ENCODE measurements at regions not wholly inside any gene's neighbourhood (a gene's known extent, or its start where the extent isn't known, plus 50 kb on each side); places are given as distances from the start of the nearest gene placed in this dataset.

DNA sequence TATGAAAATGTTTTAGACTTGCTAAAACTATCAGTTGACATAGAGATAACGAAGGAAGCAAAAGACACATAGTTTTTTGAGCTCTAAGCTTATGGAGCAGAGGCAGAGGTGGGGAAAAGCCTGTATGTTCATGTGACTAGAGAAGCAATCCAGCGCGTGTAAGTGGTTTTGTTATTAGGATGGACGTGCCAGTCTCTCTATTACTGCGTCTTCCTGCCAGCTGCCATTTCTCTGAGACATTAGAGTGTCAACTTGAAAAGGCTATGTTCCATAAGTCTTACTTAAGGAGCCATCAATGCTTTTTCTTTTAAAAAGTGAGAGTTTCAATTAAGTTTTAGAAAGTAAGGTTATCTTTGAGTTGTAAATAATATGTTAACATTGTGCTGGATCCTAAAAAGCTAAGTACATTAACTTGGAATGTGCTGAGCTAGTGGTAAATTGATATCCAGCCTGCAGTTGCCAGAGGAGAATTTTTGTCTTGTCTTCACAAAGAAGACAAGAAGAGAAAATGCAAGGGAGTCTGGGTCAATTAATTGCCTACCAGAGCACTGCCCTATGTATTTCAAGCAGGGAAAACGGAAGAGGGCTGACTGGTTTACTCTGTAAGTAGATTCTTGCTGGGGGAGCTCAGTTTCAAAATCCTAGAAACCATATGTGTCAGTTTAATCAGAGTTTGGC lies 161.8 kb upstream of the B3GALT2 start:
- TF ChIP-seq, protein P1, sequence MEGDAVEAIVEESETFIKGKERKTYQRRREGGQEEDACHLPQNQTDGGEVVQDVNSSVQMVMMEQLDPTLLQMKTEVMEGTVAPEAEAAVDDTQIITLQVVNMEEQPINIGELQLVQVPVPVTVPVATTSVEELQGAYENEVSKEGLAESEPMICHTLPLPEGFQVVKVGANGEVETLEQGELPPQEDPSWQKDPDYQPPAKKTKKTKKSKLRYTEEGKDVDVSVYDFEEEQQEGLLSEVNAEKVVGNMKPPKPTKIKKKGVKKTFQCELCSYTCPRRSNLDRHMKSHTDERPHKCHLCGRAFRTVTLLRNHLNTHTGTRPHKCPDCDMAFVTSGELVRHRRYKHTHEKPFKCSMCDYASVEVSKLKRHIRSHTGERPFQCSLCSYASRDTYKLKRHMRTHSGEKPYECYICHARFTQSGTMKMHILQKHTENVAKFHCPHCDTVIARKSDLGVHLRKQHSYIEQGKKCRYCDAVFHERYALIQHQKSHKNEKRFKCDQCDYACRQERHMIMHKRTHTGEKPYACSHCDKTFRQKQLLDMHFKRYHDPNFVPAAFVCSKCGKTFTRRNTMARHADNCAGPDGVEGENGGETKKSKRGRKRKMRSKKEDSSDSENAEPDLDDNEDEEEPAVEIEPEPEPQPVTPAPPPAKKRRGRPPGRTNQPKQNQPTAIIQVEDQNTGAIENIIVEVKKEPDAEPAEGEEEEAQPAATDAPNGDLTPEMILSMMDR (IDR thresholded peaks at IDR 0.05): no peak
- H3K27ac ChIP-seq: no peak overlapping the region
- H3K4me3 ChIP-seq: no peak overlapping the region
- DNase-seq (ENCODE audit: low spot score): no peak

DNA sequence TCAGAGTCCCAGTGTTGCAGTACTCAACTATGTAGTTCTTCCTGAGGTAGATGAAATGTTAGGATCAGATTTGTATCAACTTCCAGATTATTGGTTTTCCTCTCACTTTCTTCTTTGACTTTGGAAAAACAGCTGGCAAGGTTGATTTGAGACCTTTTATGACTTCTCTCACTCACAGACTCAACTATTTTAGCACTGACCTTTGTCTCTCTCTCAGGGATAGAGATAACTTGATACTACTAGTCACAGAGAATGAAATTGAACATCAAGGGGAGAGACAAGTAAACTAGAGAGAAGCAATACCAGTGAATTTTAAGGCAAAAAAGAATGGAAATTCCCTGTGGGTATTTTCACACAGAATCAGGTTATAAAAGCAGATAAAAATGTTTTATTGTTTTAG lies 159.7 kb upstream of the B3GALT2 start:
- DNase-seq (ENCODE audit: low spot score): no peak
- TF ChIP-seq, protein P1 (IDR thresholded peaks at IDR 0.05): no peak
- Histone ChIP-seq H3K27ac (no peak overlapping the region), H3K4me3 (no peak overlapping the region)

DNA sequence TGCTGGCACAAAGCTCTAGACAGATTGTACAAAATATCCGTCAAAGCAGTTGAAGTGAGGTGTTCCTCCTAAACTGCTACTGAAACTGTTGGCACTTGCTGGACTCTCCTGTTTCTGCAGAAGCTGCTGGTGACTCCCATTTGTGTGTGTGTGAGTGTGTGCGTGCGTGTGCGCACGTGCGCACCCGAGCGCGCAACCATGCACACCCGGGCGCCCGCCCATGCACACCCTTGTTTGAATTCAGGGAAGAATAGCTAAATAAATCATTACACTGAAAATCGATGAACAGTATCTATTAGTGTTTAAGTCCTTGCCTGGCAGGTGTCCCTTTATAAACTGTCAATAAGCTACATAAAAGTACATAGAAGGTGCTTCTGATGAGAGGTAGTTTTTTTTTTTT lies 156.4 kb upstream of the B3GALT2 start:
- TF ChIP-seq, protein P1 (IDR thresholded peaks at IDR 0.05): no peak
- Histone ChIP-seq H3K27ac (no peak overlapping the region), H3K4me3 (no peak overlapping the region)
- DNase-seq (ENCODE audit: low spot score): no peak

DNA sequence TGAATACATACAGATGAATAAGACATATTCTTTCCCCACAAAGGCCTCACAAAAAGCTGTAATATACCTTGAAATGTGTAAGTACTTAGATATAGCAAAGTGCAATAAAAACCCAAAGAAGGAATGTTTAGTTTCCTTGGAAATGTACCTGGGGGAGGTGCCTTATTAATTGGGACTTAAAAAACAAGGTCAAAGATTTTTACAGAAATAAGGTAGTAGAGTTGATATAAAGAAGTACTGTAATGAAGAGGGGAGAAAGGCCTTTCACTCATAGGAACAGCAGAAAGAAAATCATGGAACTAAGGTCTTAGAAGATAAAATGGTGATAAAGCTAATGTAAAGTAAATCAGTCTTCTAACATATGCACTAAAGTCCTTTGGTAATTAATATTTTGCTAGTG lies 153.9 kb upstream of the B3GALT2 start:
- DNase-seq (ENCODE audit: low spot score): no peak
- Histone ChIP-seq H3K4me3 (no peak overlapping the region), H3K27ac (no peak overlapping the region)
- TF ChIP-seq, protein P1 (IDR thresholded peaks at IDR 0.05): no peak

DNA sequence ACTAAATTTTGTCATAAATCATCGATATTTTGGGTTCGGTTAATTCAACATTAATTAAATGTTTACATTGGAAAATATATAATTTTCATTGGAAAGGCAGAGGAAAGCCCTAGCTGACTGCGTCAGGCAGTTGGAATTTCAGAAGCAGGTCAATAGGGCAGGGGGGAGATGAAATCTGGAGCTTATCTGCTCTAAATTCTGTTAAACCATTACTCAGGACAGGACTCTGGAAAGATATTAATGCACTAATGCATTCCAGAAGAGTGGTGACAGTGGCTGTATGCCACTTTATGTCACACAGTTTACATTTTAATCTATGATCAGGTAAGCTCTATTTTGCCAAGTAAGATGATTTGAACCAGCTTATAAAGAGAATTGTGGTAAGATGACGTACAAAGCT lies 153.0 kb upstream of the B3GALT2 start:
- Histone ChIP-seq H3K4me3 (no peak overlapping the region), H3K27ac (no peak overlapping the region)
- DNase-seq (ENCODE audit: low spot score): no peak
- TF ChIP-seq, protein P1 (IDR thresholded peaks at IDR 0.05): no peak

DNA sequence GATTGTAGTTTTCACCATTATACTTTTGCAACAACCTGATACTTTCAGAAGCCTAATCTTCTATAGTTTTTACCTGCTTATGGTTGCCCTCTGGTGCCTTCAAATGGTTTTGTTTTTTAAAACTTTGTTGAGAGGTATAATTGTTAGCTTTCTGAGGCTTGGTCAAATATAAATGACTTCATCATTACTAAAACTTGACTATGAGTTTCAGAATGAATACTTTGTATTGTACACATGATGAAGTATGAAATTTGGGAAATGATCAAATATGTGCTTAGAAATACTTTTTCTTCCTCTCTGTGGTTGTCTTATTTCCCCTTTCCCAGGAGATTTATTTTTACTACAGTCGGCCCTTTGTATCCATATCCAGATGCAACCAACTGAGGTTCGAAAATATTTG lies 151.8 kb upstream of the B3GALT2 start:
- H3K27ac ChIP-seq: no peak overlapping the region
- TF ChIP-seq, protein P1 (IDR thresholded peaks at IDR 0.05): no peak

DNA sequence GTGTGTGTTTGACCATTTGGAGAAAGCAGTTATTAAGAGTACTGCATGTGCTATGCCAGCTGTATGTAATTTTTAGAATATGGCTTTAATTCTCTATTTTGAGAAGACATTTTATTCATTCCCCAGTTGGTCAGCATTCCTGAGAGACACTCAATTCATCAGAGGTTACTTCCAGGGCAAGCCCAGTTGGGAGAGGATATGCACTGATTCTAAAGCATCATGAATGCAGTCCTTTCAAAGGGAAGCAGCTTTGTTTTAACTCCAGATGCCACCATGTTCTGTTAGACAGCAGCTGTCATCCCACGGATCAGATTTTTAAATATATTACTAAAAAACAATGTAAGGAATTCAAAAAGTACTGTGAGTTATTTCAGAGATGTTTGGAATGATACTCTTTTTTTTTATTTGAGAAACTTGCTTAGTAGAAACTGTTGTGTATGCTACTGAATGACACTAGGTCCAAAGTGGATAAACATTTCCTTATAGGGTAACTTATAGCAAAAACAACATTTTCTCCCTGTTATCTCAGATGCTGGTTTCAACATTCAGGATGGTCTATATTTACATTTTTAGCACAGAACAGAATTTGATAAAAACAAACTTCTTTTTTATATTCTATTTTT lies 149.5 kb upstream of the B3GALT2 start:
- TF ChIP-seq, protein P1 (IDR thresholded peaks at IDR 0.05): no peak
- no peak for DNase-seq (ENCODE audit: low spot score)
- no peak overlapping the region for H3K4me3 ChIP-seq
- H3K27ac ChIP-seq: no peak overlapping the region

More for the DNA sequence above, 151.8 kb upstream of the B3GALT2 start:
- no peak overlapping the region for H3K4me3 ChIP-seq
- DNase-seq (ENCODE audit: low spot score): no peak
